ENCODE measurements at regions not wholly inside any gene's neighbourhood (a gene's known extent, or its start where the extent isn't known, plus 50 kb on each side); places are given as distances from the start of the nearest gene placed in this dataset.
"Not testable (repeated sequence)": the region's sequence is repeated elsewhere in the genome, so short reads cannot be mapped to it uniquely, and the experiment has no call there.

DNA sequence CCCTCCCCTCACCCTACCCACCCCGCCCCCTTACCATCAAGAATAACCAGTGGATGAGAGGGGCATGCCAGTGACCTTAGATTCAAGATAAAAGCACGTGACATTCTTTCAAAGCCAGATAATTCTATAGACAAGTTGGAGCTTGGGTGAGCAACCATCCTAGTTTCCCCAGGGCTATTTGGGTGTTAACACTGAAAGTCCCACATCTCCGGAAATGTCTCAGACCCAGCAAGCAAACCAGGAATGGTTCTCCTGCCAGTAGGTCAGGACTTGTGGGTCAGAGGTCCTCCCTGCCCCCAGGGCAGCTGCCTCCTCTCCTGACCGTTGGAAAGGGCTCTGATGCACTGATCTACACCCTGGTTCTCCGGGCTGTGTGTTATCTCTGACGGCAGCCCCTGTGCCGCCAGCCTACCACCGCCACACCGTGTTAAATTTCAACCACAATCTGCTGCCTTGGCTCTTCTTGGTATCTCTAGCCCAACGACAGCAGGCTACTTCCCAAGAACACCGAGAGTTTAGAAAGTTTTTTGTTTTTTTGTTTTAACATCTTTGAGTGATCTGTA lies 287.0 kb downstream of the BCL2L11 start:
- not testable (repeated sequence) for DNase-seq

DNA sequence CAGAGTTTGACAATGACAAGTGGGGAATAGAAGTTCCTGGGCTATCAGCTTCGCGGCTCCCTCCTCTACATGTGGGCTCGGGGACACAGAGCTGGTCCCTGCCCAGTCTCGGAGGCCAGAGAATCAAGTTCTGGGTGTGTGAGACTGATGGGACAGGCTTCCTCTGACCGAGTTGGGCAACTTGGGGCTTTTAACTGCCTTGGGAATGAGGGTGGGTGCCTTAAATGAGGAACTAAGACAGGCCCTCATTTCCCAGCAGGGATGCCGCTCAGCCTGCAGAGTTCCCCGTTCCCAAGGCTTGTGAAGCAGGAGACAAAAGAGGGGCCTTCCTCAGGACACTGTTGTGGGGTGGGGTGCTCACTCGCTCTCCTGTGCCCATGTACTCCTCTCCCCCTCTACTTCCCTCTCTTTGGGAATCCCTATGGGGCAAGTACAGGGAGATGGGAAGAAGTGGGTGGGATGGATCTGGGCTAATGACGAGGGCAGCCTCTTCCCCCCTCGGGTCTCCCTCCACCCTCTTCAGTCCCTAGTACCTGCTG lies 290.2 kb downstream of the BCL2L11 start:
- not testable (repeated sequence) for DNase-seq

DNA sequence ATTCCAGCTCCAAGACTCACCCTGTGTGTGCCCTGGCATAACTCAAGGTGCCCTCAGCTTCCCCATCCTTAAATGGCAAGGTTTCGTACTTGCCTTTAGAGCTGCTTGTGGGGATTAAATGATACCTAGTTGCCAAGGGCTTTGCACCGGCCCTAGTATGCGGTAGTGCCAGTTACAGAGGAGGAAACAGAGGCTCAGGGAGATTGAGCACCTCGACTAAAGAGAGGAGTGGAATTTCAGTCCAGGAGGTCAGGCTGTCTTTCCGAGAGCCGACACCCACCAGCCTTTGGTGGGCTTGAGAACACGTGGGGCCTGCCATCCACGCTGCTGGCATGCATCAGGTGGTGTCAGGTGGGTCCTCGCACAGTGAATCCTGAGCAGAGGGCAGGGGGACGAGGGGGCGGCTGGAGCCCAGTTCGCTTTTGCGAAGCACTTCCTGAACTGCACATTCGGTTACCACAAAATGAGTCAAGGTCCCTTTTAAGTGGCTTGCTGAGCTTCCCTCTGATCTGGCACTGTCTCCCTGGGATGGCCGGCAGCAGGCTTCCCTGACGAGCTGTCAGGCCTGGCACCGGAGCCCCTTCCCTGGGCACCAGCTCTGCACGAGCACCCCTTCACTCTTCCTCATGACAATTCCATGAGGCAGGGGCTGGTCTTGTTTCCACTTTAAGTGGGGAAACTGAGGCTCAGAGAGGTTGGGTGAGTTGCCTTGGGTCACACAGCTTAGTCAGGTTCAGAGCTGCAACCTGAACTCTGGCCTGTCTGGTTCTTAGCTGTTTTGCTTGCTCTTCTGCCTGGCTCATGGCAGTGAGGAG lies 291.4 kb downstream of the BCL2L11 start:
- DNase-seq, result not testable (repeated sequence)

DNA sequence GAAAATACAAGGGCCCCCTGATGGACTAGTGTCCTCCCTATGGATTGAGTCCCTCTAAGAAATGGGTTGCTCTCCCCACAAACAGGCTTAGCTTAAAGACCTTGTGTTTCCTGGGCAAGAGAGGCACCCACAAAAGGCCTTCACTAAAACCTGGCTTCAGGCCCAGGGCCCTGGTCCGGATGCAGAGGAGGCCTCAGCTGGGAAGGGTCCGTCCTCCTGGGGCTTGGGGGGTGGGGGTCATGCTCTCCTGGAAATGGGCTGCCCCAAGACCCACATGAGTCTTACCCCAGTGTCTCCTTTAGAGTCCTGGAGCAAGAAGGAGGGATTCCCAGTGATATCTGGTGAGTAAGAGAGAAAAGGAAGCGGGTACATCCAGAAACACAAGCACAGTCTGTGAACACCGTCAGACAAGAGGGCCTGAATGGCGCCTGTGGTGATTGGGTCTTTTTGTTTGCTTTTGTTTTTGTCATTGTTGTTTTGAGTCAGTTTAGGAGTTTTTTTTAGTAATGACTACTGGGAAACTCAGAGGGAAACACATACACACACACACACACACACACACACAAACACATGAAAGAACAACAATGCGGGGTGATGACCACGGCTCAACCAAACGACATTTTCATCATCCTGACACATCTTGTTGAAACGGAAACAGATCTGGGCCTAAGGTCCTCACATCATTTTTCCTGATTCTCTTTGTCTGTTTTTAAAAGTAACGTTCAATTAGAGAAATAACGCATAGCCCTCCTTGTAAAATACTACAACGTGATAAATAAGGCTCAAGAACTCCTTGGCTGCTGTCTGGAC lies 292.3 kb downstream of the BCL2L11 start:
- DNase-seq, result not testable (repeated sequence)

DNA sequence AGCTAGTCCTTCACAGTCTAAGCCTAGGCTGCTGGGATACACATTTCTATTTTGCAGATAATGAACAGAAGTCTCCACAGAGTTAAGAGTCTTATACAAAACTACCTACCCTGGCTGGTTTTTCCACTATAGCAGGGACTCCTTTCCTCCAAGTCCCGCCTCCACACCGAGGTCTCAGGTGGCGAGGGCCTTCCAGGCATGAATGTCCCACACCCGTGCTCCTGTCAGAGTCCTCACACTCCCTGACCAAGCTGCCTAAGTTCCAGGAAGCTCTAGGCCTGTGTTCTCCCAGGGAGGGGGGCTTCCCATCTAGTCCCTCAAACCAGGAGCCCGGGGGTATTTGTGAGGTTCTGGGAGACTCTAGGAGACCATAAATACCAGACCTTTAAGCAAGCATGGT lies 293.2 kb downstream of the BCL2L11 start:
- not testable (repeated sequence) for DNase-seq

DNA sequence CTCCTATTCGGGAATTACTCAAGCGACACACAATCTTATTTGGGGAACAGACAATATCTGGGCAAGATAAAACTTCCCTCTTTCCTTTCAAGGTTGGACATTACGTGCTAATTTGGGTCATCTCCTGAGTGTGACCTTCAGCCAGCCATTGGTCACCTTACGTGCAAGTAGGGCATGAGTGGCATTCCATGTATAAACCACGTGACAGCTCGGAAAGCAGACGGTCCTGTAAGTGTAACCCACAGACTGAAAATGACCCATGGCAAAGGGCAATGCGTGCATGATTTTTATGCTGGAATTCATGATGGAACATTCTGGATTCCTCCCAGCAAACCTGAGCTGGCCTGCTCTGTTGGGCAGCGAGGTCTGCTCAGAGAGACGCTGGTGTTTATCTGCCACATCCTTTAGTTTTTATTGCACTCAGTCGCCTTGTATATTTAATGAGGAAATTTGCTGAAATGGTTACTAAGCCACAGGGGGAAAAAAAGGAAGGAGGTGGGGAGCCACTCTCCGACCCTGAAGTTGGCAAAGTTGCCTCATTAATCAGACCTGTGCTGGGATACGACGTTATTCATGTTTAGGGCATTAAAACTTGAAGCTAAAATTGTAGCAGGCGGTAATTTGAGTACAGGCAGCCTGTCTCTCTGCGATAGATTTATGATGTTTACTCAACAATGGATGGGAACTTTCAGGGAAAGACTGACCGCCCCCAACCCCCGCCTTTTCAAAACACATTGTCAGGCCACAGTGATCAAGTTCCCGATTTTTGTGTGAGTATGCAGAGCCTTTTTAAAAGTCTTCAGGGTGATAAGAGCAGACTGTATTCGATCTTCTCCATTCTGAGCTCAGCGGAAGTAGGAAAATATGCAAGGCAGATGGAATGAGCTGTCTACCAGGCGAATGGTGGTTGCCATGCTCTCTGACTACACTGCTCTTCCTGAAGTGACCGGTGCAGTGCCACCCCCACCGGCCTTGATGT lies 295.3 kb downstream of the BCL2L11 start:
- not testable (repeated sequence) for DNase-seq

DNA sequence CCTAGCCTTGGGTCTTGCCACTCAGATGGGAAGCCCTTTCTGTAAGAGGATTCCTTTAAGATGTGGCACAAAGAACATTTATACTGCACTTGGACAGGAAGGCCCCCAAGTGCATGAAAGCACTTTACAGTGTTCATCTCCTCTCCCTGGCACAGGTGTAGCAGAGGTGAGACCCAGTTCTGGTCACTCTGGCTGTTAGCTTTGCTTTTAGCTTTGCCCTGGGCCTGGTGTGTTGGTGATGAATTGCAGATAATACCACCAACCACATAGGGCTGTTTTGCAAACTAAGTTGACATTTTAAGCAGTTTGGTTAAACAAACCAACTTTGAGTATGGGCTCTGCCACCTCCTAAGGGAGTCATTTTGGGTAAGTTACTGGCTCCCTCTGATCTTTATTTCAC lies 296.3 kb downstream of the BCL2L11 start:
- not testable (repeated sequence) for DNase-seq

DNA sequence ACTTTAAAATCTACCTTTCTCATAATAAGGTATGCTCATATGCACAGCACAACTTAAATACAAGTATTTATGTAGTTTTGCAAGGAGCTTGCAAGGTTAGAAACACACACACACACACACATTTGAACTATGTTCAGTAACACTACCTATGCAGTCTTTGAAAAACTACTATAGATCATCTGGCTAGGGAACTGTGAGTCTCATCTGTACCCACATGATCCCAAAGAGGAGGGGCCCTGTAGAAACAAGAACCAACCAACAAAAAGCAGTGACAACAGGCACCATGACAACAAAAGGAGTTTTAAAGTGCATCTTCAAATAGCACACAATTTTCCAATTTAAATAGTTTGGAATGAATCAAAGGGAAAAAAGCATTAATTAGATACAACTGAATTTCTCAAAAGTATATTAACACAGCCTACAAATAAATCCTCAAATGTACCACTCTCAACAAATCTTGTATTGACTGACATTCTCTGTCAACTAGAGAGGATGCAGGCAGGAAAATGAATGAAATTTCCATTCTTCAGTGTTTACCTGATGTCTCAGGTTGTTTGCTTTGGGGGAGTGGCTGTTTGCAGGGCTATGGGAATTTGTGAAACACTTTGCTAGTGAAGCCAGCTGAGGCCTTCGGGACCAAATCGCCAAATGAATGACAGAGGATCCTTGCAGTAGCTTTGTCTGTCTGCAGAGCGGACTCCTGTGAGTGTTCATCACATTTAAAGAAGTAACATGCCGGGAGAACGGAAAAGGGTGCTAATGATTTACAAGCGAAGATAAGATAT lies 297.6 kb downstream of the BCL2L11 start:
- DNase-seq, result not testable (repeated sequence)

DNA sequence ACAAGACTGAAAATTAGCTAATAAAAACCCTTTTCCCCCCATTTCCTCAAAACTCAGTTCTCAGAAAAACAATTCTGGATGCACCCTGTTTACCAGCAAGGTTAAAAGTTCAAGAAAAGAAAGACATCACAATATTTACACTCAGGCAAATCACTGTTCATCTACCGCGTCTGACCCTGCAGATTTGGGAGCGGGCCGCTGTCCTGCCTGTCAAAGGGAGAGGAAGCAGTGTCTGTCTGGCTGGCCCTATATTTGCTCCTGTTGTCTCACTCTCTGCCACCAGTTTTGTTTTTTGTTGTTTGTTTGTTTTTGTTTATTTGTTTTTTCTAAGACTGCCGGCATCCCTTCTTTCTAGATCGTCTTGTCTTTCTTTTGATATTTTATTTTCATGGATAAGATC lies 299.4 kb downstream of the BCL2L11 start:
- DNase-seq, result not testable (repeated sequence)

DNA sequence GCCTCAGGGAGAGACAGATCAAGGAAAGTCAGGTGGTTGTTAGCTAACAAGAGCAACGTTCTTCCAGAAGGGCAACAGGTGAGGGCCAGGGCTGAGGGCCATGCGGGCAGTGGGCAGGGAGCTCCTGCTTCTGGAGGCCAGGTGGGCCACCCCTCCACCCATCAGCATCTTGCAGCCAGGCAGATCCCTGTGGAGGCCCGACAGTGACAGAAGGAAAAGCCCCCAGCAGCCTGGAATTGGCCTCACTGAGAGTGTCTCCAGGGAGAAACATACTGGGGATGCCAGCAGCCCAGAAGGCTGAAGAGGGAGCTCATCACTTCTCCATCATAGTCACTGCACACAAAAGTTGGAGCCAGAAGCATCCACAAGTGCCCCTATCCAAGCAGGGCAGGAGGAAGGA lies 300.1 kb downstream of the BCL2L11 start:
- DNase-seq, result not testable (repeated sequence)

DNA sequence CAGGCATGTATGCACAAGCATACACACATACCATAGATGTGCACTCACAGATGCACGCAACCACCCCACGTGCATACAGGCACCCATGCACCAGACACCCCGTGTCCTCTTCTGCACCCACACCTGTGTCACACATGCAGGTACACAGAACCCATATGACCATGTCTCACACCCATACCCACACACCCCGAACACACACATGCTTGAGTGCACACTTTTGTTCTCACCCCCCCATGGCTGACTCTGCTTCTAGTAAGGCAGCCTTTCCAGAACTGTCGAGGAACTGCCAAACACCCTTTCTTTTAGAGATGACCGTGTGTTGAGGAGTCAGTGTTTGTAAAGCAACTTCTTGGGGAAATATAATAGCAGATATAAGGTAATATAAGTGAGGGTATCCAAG lies 301.2 kb downstream of the BCL2L11 start:
- DNase-seq, result not testable (repeated sequence)

DNA sequence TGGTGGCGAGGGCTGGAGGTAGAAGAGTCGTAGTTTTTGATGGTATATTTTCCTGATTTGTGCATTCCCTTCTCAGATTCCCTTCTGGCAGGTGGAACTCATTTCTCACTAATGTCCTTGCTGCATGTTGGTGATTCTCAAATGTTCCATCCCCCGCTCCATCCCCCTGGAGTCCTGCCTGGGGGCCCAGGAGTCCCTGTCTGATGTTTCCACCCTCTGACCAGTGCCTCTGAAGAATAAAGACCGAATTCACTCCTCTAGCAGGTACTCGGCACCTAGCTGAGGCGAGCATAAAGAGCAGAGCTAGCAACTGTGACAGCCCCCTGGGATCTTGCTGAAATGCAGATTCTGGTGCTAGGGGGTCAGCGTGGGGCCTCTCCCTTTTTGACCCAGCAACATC lies 301.8 kb downstream of the BCL2L11 start:
- not testable (repeated sequence) for DNase-seq

DNA sequence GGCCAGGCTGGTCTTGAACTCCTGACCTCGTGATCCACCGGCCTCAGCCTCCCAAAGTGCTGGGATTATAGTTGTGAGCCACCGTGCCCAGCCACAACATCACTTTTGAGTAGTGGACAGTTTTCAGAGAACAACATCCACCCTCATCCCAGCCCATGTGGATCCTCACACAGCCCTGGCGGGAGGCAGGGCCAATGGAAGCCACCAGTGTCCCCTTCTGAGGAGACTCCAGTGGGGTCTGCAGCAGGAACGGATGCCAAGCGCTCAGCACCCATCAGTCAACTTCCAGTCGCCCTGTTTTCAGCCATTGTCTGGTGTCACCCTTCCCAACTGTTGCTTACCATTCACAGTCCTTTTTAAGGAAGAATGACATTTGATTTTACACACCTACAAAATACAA lies 302.5 kb downstream of the BCL2L11 start:
- not testable (repeated sequence) for DNase-seq

DNA sequence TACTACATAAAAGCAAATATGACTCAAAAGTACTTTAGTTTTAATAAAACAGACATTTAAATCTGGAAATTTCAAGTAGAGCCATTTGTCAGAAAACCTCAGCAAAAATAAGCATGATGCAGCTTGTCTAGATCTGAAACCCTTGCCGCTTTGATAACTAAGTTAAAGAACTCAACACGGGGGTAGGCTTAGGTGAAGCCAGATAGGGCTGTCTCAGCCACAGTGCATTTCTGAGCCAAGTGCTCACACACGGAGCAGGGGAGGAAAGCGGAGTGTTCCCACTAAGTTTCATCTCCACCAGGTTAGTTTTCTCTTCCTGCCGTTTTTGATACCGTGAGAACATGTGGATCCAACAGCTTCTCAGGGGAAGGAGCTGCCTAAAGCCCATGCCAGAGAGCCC lies 303.5 kb downstream of the BCL2L11 start:
- DNase-seq, result not testable (repeated sequence)

DNA sequence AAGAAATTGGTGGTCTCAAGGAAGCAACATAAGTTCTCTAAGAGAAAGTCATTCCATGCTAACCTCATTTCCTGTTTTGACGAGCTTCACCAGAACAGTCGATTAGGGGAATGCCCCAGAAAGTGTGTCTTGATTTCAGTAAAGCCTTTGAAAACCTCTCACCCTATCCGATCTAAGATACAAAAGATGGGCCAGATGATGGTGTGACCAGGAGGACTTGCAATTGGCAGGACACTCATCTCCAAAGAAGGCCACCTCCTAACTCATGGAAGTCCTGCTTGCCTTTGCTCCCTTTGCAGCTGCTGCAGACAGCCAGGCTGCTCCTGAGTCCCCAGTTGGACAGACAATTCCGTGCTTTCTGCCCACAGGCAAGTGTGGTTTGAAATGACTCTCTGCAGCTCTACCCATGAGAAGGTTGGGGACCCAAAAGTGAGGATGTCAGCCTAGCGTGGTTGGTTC lies 304.2 kb downstream of the BCL2L11 start:
- not testable (repeated sequence) for DNase-seq

DNA sequence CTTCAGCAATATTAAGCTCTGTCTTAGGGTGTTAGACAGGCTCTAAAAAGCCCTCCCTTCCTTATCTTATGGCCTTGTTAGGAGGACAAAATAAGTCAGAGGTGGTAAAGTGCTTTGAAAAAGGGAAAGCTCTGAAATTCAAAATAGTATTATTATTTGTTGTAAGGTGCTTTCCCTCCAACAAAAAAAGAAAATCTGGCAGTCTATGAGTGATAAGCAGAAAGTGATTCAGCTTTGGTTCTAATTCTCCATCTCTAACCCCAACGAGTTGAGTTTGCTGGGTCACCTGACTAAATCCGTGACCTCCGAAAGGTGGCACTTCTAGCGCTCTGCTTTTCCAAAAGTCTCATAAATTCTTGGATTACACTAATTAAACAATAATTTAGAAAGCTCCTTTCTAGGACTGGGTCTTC lies 305.1 kb downstream of the BCL2L11 start:
- not testable (repeated sequence) for DNase-seq

DNA sequence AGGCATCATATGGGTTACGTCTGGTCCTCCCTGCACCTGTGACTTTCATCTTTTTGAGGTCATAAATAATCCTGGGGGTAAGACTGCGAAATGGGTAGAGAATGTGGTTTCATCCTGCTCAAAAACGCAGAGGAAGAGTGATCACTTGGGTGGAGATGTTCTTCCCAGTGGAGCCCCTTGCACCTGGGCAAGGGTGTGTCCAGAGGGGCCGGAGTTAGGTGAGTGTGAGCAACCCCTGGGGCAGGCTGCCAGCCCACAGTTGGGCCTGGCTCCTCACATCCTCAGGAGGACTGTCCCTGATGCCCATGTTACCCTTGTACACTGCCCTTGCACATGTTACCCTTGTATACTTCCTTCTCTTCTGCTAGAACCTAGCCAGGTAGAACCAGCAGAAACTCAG lies 306.6 kb downstream of the BCL2L11 start:
- not testable (repeated sequence) for DNase-seq

DNA sequence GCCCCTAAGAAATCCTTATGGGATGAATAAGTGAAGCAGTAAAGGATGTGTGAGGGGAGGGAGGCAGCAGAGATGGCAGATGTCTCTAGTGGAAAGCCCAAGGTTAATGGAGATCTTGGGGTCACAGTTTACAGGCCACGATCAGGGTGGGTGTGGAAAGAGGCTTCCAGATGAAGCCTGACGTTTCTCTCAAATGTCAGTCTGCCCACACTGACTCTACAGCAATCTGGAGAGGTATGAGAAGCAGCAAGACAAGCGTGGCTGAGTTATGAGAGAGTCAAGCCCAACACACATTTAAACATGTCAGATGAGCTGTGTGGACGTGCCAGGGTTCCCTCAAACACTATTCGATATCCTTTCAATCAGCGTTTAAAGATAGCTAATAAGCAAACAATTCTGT lies 308.2 kb downstream of the BCL2L11 start:
- DNase-seq, result not testable (repeated sequence)

DNA sequence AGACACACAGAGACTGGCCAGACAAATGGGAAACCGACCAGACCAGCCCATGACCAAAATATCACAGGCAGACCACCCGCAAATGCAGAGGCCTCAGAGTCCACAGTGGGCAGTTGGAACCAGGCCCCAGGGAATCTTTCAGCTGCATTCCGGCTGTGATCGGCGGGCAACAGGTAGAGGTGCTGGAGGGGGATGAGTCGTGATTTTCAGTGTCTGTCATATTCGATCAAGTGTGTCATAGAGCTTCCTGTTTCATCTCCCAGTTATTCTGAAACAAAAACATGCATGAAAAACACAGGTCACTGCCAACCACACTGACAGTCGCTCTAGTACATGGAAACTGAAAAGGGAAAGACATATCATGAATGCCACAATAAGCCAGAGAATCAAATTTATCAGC lies 308.6 kb downstream of the BCL2L11 start:
- not testable (repeated sequence) for DNase-seq

DNA sequence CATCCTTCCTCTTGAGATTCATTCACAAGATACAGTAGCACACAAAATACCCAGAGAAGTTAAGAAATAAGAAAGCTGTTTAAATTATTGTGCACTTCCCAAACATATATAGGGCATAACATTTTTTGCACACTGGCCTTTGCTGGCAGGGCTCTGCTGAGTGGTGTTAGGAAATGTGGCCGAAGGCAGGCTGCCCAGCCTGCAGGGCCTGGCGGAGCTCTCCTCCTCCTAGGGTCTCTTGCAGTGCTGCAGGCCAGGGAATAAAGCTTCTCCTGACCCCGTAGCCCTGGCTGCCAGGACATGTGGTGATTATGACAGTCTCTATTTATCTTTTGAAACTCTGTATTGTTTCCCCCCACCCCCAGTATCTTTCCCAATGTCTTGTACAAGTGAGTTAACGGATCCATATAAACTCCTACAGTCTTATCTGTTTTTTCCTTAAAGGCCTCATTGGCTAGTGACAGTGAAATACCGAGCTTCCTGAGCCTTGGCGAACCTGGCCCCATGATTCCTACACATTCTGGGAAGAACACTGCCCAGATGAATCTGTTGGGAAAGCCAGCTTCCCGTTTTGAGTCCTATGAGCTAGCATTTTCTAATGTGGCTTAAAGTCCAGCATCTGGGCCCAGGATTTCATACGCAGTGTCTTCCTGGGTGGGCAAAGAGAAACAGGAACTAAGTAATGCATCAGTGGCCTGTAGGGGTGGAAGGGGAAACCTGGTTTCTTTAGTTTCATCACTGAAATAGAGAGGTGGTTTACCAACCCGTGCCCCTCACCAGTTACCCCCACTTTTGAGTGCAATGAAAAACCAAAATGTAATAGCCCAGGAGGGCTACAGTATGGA lies 310.3 kb downstream of the BCL2L11 start:
- DNase-seq, result not testable (repeated sequence)

Measured in NCI-H1930 (cell line).